ENCODE measurements at regions not wholly inside any gene's neighbourhood (a gene's known extent, or its start where the extent isn't known, plus 50 kb on each side); places are given as distances from the start of the nearest gene placed in this dataset.
"Not testable (repeated sequence)": the region's sequence is repeated elsewhere in the genome, so short reads cannot be mapped to it uniquely, and the experiment has no call there.

DNA sequence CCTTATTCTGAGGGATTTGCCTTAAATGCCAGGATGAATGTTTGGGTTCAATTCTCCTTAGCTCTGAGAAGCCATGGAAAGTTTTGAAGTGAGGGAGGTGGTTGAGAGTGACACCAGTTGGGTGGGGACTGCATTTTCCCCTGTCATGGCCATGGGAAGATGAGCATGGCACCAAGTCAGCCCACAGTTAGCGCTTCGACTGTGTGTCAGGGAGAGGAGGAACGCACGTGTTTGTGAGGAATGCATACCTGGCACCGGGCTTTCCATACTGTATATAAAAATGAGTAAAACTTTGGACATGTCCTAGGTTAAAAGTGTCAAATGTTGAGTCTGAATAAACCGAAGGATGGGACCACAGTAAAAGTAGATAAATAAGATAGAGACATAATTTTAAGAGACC is 187.5 kb upstream of the KL start:
- no peak for DNase-seq

DNA sequence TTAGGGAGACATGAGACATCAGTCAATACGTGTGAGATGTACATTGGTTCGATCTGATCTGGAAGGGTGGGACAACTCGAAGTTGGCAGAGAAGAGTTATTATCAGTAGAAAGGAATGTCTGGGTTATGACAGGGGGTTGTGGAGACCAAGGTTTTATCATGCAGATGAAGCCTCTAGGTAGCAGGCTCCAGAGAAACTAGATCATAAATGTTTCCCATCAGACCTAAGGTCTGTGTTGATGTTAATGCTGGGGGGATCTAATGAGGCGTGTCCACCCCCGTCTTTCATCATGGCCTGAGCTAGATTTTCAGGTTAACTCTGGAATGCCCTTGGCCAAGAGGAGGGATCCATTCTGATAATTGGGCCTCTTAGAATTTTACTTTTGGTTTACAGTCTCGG is 187.0 kb upstream of the KL start:
- DNase-seq = no peak

DNA sequence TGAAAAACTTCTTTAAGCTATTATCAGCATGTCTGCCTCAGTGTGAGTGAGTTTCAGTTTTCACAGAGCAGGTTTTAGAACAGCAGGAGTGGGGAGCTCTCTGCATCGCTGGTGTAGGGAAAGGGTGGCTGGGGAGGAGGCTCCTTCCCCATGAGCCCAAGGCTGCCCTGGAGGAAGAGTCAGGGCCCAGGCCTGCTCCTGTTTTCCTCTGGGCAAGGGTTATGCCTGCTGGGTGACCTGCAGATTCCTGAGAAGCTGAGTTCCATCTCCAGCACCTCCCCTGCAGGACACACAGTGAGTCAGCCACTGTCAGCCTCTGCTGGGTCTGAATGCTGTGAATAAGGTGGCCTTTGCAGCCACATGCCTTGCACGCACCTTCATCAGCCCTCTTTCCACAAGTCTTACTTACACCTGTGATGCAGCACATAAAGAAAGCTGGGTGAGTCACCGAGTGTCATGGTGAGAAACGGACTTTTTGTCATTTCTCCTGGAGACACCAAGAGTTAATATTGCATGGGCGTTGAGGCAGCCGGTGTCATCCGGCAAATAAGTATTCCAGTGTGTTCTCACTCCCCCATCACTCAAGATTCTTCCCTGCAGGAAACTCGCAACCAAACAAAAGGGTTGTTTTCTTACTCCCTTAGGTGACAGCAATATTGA is 186.4 kb upstream of the KL start:
- DNase-seq = no peak

DNA sequence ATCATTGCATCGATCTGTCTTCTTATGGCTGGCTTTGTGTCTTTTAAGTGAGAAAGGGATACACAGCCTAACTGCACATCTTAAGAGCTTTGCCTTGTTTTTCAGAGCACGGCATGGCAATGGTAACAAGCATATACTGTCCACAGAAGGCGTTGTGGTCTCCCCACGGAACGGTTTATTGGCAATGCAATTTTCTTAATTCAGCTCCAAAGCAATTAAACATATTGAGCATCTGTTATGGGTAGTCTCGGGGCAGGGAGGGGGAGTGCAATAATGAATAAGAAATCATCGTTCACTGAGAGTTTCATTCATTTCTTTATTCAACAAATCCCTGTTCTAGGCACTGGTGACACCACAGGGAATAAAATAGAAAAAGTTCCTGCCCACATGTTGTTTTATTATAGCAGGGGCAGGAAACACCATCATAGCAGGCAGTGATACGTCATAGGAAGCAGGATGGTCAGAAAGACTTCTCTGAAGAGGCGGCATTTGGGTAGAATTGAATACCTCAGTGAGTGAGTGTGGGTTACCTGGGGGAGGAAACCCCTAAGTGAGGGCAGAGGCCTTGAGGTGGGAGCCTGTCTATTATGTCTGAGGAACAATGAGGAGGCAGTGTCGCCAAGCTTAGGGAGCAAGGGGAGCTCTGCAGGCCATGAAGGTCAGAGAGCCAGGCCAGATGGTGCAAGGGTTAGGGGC is 185.7 kb upstream of the KL start:
- DNase-seq = no peak

DNA sequence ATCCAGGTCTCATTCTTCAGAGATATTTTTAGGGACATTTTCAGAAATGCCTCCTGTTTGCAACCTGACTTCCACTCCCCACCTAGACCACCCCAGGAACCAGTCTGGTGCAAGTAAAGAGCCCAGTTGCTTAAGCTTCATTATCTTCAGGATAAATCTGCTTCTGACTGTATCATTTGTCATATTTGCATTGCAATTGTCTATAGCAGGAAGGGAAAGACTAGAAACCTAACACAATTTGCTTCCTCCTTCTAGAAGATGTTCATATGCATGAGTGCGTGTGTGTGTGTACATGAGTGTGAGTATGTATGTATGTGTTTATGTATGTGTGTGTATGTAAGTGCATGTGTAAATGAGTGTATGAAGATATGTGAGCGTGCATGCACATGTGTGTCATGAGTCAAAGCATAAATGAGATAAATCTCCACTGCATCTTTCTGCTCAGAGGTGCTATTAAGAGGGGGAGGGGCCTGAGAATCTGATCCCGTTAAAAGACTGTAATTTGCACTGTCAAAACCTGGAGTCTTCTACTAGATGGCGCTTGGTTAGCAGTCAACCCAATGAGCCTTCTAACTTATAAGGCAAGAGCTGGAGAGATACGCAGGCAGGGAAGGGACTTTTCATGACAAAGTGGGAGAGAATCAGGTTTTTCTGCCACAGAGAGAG is 178.8 kb upstream of the KL start:
- DNase-seq = no peak

DNA sequence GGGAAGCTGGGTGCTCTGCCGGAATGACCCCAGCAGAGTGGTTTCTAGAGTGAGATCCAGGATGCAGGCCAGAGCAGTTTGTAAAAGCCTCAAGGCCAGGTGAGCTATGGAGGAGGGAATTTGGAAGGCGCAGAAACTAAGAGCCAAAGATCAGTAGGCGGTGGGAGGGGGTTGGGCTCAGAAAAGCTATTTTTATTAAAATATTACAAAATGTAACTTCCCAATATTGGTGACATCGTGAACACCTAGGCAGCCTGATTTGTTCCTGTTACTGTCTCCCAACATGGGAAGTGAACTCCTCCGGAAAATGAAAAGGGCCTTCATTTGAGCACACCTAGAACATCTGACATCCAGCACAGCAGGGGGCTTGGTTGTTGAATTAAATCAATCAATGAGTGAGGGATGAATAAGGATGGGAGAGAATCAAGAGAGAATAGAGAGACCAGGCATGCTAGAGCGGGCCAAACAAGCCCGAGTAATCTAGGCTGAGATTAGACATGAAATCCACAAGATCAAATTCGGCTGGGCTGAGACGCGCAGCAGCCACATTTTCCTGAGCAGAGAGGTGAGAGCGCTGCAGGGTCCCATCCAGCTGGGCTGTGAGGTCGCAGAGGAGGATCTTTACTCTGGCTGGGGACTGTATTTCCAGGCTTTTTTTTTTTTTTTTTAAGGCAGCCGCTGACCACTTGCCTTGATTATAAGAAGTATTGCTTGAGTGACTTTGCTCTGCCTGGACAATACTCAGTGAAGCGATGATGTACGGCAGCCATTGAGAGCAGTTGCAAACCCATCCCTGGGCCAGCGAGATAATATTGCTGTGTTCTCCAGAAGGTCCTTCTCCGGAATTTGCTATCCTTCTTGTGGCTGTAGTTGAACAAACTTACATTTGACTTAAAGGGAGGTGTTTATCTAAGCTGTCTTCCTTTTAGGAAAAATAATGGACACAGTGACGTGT is 178.0 kb upstream of the KL start:
- no peak for DNase-seq

DNA sequence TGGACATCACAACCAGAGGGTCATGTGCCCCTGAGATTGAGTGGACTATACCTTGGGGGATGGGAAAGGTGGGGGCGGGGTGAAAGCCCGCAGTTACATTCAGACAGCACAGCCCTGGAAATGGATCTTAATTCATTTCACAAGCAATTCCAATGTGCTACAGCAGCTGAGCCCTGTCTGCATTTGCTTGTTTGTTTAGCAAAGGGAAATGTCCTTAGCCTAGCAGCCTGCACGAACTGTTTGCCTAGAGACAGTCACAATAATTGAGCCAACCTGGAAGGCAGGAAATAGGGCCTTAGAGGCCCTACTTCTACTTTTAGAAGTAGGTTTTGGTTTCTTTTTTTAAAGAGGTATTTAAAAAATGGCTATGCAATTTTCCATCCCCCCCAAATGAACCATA is 177.3 kb upstream of the KL start:
- DNase-seq = peak; percentile 50

DNA sequence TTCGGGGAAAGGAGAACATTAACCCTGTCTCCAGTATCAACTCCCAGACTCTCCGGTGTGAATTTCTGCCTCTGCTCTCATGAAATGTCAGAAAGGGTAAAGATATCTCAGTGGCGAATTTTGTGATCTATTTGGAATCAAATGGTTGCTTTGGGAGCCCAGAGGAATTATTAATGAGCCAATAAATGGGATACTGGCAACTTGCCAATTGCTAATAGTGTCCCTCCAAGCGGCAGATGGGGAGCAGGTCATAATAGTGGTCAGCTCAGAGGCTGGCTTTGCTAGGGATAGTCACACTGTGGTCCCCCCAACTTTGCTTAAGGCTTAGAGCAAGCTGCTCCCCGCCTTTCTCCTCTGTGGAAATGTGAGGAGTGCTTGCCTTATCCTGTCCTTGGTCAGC is 176.1 kb upstream of the KL start:
- no peak for DNase-seq

DNA sequence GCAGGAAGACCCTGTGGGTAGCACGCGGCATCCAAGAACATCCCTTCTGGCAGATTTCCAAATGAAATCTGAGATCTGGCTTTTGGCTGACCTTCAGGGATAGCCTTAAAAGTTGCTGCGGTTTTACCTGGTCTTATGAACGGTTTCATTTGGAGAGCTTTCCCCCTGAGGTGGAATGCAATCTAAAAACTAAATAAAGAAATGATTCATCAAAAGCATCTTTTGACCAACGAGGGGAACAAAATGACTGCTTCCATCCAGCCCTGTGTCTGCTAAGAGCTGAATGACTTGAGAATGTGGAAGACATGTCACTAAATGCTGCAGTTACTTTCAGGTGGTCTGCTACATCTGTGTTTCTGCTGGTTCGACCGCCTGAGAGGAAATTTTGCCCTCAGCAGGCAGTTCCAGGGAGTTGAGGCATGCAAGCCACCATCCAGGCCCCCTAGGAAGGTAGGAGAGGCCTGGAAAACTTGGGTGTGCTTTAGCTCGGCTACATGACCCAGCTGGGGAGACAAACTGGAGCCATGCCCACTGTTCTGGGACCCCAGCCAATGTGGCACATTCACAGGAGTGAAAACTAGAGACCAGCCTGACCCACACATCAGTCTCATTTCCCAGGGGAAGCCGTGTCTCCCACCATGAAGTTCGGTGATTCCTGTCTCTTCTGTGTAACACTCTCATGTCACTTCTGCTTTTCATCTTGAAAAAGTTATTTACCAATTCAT is 175.1 kb upstream of the KL start:
- DNase-seq = peak; percentile 87

DNA sequence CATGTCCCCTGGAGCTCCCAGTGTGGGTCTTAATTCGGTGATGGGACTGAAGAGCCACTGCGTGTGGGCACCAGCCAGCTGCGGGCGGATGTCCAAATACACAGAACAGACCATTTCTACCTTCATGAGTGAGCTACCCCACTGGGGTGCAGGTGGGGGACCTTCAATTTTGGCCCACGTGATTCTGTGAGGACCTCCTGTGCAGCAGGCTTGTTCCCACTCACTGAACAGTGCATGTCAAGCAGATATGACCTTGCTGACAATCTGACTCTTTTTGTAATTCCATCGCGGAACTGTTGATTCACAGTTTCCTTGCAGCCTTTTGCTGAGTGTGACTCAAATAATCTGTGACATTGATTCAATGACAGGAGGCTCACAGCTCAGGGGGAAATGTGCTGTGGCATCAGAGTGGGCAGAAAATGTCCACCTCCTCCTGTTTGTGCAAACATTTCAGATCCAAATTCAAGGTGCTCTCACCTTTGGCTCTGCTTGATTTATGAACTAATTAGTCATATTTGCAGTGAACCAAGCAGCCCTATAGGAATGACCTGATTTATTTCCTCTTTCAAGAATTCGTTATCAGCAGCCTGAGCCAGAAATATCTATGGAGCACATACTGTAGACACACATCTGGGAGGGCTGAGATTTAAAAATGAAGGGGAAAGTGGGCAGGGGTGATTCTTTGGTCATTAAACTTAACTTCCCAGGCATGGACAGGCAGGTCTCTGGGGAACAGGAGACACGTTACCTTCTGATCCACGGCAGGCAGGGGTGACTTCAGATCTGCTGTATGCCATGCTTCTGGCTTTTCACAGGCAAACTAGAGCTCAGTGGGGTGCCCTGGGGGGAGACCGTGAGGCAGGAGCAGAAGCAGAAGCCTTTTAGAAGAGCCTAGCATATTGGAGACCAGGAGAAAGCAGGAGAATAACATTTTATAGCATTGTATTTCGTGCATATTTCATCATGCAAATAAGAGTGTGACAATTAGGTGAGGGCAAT is 170.0 kb upstream of the KL start:
- peak; percentile 28 for DNase-seq

DNA sequence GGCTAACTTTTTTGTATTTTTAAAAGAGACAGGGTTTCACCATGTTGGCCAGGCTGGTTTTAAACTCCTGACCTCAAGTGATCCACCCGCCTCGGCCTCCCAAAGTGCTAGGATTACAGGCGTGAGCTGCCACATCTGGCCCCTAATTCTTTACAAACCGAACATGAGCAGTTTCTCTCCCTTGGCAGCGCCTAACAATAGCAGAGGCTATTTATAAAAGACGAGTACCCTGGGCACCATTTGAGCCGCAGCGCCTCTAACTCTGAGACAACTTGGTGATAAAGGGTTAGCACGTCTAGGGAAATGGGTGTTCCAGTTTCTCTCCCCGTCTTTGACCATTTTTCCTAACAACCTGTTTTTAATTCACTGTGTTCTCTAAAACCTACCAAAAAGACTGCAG is 168.2 kb upstream of the KL start:
- not testable (repeated sequence) for DNase-seq

DNA sequence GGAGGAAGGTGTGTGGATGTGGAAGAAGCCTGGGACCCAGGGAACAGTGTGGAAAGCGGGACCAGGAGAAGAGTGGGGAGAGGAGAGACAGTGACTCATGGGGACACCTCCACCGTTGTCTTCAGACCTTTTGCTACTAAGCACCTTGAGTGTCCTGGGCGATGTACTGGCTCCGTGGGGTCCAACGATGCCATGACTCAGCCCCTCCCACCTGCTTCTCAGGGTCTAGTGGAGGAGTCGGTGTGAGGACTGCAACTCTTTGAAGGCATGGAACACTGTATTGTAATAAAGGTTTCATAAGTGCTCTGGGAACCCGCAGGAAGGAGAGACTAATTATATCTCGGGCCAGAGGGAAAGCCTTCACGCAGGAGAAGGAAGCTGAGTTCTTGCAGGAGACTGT is 166.9 kb upstream of the KL start:
- no peak for DNase-seq

DNA sequence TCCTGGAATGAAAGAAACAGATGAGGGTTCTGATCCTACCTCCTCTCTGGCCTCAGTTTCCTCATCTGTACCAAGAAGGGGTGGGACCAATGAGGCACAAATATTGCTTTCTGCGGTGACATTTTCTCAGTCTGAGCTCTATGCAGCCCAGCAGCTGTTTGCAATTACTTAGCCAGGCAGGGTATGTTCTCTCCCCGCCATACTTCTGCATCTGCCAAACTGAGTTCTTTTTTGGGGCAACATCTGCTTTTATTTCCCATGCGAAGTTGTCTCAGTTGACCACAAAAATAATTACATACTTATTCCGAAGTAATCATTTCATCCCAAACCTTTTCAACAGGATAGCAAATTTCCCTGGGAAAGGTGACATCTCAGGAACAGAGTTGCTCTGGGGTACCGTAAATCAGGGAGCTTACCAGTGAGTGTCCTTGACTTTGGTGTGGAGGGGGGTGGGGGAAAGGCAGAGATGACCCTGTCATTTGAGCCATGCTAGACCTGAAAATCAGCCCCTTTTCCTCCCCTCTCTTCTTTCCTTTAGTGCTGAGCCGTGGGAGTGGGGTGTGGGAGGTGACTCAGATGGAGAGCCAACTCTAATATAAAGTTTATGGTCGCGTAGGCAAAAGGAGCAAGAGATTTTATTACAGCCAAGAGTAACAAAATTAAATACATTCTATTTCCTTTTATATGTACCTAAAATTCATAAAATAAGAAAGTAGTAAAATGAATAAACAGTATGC is 165.7 kb upstream of the KL start:
- DNase-seq = no peak

DNA sequence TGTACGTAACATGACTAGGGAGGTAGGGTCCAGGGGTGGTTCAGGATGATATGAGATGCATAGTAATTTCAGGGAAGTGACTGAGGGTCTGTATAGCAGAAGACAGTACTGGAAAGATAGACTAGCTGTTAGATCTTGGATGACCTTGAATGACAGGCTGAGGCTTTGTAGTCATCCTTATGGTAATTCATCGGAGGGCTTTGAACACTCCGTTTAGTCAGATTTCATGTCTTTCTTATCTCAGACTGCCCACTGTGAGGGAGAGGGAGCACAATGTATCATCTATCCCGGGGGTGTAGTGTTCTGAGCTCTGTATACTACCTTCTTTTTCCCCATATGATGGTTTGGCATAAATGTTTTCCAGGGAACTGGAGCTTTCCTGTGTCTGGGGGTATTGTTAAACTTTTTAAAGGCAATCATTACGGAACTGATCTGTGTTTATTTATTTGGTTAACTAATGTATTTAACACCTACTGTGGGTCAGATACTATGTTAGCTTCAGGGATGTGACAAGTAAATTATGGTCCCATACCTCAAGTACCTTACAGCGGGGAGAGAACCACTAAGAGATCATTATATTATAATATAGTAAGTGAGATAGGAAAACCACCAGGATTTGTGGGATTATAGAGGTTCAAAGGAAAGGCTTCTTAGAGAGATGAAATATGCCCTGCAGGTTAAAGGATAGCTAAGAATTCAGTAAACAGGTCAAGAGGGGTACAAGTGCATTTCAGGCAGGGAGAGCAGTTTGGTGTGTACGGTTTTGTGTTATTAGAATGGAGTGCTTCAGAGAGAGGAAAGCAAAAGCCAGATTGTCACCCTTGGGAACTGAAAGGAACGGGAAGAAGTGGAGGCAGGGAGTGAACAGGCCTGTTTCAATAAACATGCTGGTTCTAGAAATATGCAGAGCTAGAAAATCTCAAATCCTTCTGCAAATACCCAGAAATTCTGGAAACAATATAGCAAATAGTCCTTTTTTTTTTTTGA is 164.8 kb upstream of the KL start:
- no peak for DNase-seq

DNA sequence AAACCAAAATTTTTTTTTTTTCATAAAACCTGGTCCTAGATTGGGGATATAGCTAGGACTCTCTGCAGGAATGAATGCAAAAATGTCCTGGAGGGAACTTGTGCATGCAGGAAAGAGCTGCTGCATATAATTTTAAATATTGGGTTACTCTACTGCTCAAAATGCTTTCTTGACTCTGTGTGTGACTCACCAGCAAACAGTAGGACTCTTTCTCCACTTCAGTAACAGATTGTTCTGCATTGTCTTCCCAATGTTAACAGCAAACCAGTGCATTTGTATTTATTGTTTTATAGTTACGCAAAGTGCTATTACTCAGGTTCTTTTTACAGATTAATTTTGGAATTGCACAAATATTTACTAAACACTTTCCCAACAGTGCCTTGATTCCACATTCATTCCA is 163.7 kb upstream of the KL start:
- no peak for DNase-seq

DNA sequence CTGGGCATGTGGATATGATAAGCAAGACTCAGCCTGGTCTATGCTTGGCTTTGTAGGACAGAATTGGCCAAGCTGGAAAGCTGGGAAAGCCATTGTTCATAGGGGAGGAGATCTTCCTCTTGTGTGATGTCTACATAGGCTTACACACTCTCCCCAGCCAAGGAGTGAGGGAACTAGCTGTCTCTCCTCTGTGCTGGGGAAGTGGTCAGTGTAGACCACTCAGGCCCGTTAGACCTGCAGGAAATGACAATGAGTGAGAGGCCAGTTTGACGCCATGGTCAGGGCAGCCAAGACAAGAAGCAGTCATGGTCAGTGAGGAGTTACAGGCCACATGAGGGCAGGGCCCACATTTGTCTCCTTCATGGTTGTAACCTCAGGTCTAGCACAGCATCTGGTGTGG is 159.1 kb upstream of the KL start:
- DNase-seq = no peak

DNA sequence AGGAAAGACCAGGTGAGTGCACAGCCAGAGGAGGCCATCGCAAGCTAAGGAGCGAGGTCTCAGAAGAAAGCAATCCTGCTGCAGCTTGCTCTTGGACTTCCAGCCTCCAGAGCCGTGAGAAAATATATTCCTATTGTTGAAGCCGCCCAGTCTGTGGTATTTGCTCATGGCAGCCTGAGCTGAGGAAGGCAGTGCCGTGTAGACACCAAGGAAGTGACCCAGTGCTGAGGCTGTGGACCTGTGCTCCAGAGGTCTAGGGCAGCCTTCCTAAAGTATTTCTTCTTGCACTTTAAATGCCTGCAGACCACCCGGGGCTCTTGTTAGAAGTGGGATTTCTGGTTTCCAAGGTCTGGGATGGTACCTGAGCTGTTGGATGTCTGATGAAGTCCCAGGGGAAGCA is 158.5 kb upstream of the KL start:
- no peak for DNase-seq

DNA sequence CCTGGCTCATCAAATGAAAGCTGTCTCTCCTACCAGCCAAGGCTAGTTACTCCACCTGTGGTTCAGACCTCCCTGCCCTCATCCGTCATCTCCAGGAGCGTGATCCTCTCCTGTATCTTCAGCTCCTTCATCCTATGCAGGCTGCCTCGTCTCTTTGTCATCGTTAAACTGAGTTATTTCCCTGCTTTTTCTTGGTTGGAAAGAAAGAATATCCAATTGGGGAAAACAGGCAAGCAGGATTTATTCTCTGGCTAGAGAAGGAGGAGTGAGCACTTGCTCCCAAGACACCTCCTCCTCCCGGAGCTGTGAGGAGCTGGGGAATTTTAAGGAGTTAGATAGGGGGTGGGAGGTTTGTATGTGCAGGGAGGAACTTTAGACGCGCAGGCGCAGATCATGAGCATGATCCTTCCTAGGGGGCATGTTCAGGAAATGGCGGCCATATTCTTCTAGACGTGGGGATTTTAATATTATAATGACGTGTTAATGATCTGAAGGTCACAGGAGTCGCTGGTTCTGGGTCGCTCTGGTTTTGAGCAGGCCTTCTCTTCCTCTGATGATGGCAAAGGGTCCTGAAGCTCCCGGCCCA is 156.4 kb upstream of the KL start:
- DNase-seq = no peak

DNA sequence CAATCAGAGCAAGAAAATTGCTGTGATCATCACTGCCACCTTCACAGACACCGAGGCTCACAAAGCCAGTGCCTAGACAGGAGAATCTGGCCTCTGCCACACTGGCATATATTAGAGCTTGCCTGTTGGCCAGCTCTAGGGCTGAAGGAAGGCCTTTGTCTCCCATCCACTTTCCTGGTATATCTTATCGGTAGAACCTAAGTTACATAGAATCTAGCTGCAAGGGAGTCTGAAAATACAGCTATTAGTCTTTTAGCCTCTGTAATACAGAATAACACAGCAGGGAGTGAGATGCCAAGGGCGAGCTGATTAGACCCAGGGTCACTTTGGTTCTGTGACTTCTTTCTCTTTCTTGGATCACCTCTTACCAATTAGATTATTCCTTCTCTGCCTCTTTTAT is 154.9 kb upstream of the KL start:
- no peak for DNase-seq
